Activated T-helper 9 cell treated with anti-CD3 and anti-CD28 coated beads, Interleukin-2, amount 50 U/mL, for 16 hours (primary cell): ENCODE measurements at regions not wholly inside any gene's neighbourhood (a gene's known extent, or its start where the extent isn't known, plus 50 kb on each side); places are given as distances from the start of the nearest gene placed in this dataset.
"Not testable (repeated sequence)": the region's sequence is repeated elsewhere in the genome, so short reads cannot be mapped to it uniquely, and the experiment has no call there.

Experiments
- DNase-seq: peaks from one replicate; pipeline ENCODE4 v3.0.0-alpha.2; 2020; ENCODE audit warnings: low read depth

DNA sequence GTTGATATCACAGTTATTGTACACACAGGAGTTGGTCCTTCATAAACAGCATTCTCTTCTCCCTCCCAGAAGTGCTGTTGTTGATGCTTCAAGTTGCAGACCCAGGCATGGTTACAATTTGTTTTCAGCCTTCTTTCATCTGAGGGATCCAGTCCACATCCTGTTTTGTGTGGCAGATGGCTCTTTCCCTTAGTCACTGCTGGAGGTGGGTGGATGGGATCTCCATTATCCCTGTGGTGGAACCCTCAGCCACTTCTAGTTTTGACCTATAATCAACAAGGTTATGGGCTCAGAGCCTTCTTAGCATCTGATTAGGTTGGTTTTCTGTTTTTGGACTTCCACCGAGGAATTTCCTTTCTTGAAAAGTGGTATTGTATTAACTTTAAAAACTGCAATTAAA, 214.2 kb downstream of the SH2D4B start:
- DNase-seq: no peak

DNA sequence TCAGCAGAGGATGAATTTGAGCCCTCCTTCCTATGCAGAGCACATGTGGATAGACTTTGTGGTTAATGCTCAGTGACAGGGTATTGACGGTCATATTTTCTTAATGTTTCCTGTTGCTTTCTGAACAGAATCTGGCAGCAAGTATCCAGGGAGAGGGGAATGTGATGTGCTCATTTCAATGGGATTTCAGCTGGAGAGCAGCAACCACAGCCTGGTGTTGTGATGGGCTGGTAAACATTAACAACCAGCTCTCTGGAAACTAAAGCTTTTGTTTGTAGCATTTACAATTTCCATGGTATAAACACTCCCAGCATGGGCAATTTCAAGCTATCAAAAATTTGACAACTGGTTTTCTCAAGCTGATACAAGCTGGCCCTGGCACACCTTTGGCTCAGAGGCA, 215.9 kb downstream of the SH2D4B start:
- DNase-seq: no peak

DNA sequence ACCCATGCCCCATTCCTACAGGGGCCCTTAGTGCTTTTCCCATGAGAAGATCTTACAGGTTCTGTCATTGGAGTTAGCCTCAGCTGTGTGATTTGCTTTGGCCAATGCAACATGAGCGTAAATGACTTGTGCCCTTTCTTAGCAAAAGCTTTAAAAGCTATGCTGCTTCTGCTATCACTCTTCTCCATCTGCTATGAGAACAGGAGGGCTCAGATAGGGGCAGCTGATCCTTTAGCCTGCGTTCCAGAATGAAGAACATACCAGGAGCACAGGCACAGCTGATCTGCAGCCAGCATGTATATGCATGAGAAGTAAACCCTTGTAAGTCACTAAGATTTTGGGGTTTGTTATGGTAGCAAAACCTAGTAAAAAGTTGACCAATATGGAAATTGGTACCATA, 218.2 kb downstream of the SH2D4B start:
- DNase-seq: no peak

DNA sequence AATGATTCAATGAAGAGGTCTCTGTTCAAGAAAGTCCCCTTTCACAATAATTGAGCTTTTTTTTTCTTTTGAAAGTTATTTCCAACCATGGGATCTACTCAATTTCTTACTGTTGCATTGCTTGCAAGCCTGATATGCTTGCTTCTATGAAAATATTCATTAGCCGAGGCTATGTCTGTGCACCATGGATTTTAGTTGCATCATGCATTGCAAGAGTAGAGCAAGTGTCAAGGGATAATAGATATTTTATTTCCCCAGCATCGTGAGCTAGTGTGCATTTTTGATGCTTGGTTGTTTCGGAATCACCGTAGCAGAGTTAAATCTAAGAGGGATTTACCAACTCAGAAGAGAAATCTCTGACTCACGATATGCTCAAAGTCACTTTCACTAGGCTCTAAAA, 222.0 kb downstream of the SH2D4B start:
- DNase-seq: no peak

DNA sequence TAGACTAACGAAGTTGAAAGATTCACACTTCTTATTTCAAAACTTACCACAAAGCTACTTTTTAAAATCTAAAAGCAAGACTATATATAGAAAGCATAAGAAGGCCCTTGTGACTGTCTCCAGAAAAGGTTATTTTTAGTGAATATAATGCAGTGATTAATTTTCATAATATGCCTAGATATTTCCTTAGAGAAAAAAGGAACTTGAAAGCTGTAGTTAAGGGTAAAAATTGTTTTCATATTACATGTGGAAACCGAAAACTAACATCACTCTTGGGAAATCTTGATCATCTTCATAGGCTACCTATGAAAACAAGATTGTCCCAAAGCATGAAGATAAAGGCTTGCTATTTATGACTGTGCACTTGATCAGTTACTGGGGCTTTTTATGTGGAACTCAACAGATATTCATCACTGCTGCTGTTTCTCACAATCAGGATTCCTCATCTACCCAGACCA, 223.2 kb downstream of the SH2D4B start:
- DNase-seq: no peak

DNA sequence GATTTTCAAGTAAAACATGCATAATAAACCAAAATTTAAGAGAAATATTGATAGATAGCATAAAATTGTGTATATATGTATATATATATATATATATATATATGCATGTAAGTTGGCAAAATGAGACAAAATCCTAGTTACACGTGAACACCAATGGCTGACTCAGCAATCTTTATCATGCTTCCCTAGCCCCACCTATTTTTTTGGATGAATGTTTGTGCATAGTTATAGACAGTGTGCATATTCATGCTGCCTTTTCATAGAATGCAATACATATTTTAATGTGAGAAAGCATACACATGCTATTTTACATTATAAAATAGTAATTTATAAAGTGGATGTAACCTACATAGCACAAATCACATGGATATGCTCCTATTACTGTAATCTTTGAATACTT, 230.3 kb downstream of the SH2D4B start:
- no peak for DNase-seq

DNA sequence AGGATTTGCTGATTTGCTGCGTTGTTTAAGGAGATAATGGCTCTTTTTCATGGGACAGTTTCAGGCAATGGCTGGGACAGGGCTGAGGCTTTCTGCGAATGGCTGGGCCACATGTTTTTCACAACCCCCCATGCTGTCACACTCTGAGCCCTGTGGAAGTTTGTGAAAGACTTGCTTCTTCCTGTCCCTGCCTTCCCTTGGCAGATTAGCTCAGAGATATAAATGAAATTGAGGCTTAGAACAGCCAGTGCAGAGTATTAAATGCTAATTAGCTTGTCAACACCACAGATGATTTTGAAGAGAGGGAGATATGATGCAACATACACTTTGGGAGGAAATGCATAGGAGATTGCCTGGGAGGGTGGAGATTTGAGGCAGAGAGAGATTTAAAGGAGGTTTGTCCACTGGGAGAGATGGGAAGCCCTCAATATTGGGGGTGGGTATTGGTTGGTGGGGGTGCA, 232.0 kb downstream of the SH2D4B start:
- DNase-seq: no peak

DNA sequence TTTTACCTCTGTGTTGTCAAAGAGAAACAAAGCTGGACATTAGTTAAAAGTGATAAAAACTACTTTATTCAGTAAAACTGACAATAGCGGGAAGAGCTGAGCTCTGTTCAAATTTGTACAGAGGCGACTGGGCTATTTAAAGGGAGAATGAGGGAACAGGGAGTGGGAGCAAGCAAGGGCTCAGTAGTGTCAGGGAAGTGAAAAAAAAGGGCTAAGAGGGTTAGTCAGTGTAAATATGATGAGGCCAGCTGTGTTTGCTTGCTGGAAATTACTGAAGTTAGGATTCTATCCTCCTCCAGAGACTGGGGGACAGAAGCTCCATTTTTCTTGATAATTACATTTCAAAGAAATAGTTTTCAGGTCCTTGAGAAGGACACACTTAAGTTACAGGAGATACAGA, 232.5 kb downstream of the SH2D4B start:
- DNase-seq: no peak

DNA sequence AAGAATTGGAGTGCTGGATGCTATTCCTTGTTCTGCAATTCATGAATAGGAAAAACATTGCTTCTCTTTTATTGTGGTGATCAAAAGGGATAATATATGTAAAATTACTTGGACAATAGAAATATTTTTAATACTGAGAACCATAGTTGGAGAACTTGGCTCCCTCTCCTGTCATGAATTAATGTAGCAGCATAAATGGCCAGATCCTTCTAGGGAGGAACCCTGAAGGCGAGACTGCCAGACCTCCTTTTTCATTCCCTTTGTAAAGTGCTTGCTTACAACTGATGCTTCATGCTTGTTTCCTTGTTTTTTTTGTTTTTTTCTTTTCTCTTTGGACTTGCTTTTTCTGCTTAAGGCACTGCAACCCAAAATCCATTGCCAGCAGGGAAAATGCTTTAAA, 233.6 kb downstream of the SH2D4B start:
- DNase-seq: no peak

DNA sequence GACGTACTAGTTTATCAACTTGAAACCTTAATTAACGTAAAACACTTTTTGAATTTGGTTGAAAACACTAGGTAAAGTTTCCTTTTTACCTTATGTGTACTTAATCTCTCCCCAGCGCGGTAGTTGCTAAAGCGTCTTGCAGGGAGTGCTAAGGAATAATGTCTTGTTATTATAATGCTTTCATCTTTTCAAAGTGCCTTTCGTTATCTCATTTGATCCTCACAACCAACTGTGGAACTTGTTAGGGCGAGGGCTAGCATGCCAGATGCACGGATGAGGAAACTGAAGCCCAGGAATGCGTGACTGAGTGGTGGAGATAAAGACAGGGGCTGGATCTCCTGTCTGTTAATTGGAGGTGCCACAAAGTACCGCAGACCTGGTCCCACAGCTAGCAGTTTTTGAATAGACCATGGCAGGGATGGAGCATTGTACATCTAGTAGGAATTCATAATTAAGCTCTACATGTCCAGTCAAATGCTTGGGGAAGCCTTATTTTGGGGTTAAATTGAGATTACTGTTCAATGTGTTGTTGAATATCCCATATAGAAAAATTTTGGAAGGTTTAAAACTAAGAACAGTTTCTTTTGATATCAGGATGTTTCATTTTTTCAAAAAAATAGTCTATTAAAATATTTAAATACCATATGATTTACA, 234.3 kb downstream of the SH2D4B start:
- no peak for DNase-seq

DNA sequence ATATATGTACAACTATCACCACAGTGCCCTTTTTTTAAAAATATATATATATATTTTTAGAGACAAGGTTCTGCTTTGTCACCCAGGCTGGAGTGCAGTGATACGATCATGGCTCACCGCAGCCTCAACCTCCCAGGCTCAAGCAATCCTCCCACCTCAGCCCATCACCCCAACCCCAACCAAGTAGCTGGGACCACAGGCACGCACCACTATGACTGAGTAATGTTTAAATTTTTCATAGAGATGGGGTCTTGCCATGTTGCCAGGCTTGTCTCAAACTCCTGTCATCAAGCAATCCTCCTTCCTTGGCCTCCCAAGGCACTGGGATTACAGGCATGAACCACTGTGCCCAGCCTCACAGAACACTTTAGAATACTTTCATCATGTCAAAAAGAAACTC, 234.9 kb downstream of the SH2D4B start:
- no peak for DNase-seq

DNA sequence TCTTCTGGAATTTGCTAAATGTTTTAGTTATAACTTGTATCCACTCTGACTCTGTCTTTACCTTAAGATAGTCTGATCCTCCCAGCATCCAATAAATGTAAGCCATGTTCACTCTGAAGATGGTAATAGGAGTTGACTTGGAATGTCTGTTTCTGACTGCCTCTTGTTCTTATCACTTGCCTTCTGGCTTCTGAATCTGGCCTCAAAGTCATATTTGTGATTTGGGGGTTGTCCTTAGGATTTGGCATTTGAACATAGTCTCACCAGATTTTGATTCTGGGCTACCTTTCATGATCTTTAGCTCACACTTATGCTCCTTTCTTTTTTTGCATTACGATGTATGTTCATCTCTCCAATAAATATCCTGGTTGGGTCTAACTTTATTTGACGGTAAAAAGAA, 247.0 kb downstream of the SH2D4B start:
- DNase-seq: no peak

DNA sequence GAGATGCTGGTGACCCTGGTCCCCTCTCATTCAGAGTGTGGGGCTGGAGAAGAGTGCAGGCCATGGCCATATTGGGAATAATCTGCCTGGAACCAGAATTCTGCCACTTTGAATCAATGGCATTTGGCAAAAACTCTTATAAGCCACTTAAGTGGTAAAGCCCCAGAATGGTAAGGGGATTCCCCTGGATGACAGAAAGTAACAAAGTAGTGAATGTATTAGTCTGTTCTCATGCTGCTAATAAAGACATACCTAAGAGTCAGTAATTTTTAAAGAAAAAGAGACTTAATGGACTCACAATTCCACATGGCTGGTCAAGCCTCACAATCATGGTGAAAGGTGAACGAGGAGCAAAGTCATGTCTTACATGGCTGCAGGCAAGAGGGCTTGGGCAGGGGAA, 248.6 kb downstream of the SH2D4B start:
- DNase-seq: no peak

DNA sequence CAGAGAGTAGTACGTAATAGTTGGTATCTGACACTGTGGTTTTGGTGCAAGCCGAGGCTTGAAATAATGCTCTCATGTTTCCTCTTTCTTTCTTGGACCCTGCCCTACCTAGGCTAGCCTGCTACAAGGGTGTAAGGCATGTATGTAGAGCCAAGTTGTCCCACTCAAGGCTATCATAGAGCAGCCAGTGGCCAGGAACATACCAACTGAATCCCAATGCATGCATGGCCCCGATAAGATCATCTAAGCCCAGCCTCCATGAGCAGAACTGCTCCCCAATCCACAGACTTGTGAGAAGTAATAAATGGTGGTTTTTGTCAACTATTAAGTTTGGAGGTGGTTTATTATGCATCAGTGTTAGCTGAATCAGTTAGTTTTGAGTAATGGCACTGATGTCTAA, 250.2 kb downstream of the SH2D4B start:
- no peak for DNase-seq

DNA sequence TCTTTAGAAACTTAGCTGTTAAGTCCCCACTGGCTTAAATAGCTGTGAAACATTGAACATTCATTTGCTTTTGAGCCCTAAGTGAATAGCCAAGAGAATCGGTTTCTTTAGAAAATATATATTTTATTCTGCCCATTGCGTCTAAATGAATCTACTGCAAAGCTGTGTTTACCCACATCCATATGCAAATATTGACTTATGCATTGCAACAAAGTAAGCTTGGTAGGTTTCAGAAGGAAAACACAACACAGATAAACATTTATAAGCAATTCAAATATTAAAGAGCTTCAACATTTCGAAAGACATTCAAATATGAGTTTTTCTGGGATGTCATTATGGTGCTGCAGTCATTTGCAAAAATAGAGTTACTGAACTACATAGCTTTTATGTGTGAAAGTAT, 257.3 kb downstream of the SH2D4B start:
- no peak for DNase-seq

DNA sequence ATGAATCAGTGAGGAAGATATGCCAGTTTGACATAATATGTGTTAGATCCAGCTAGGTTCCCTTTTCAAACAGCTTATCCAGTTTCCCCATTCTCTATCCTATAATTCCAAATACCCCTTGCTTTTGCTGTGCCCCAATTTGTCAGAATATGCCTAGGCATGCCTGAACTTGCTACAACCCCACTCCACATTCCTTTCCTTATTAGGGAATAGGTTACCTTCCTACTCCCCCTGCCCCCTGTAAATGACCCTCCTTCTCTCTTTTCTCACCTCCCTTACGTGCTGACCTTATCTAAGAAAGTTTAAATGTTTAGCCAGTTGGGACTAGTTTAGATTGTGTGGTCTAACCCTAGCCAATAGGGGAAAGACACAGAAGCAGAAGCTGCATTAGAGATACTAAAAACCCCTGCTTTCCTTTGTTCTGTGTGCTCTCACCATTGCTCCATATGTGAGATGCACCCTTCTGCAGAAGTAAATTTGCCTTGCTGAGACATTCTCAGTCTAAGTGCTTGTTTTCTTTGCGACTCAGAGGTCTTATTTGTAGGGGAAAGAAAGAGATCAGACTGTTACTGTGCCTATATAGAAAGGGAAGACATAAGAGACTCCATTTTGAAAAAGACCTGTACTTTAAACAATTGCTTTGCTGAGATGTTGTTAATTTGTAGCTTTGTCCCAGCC, 267.8 kb downstream of the SH2D4B start:
- no peak for DNase-seq

DNA sequence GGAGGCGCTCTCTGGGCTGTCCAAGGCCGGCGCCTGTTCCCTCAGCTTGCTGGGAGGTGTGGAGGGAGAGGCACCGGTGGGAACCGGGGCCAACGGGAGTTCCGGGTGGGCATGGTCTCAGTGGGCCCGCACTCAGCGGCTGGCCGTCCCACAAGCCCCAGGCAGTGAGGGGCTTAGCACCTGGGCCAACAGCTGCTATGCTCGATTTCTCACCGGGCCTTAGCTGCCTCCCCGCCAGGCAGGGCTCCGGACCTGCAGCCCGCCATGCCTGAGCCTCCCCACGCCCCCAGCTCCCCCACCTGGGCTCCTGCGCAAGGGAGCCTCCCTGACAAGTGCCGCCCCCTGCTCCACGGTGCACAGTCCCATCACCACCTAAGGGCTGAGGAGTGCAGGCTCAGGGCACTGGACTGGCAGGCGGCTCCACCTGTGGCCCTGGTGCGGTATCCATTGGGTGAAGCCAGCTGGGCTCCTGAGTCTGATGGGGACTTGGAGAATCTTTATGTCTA, 276.5 kb downstream of the SH2D4B start:
- DNase-seq: no peak

DNA sequence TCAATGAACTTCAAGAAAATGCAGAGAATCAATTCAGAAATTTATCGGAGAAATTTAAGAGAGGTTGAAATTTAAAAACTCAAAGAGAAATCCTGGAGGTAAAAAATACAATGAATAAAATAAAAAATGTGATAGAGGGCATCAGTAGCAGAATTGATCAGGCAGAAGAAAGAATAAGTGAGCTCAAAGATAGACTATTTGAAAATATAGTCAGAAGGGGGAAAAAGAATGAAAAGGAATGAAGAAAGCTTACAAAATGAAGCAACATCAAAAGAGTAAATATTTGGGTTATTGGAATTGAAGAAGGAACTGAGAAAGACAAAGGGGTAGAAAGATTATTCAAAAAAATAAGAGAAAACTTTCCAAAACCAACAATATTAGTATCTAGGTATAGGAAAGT, 291.4 kb downstream of the SH2D4B start:
- DNase-seq: no peak

DNA sequence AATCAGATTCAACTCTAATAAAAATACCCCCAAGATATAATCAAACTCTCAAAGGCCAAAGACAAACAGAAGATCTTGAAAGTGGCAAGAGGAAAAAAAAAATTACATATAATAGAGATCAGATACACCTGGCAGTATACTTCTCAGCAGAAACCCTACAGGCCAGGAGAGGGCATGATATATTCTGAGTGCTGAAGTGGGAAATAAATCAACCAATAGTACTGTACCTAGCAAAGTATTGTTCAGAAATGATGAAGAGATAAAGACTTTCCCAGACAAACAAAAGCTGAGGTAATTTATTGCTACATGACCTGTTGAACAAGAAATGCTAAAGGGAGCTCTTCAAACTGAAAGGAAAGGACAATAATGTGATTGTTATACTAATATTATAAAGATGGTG, 291.9 kb downstream of the SH2D4B start:
- no peak for DNase-seq

DNA sequence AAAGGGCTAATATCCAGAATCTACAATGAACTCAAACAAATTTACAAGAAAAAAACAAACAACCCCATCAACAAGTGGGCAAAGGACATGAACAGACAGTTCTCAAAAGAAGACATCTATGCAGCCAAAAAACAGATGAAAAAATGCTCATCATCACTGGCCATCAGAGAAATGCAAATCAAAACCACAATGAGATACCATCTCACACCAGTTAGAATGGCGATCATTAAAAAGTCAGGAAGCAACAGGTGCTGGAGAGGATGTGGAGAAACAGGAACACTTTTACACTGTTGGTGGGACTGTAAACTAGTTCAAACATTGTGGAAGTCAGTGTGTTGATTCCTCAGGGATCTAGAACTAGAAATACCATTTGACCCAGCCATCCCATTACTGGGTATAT, 295.0 kb downstream of the SH2D4B start:
- not testable (repeated sequence) for DNase-seq

DNA sequence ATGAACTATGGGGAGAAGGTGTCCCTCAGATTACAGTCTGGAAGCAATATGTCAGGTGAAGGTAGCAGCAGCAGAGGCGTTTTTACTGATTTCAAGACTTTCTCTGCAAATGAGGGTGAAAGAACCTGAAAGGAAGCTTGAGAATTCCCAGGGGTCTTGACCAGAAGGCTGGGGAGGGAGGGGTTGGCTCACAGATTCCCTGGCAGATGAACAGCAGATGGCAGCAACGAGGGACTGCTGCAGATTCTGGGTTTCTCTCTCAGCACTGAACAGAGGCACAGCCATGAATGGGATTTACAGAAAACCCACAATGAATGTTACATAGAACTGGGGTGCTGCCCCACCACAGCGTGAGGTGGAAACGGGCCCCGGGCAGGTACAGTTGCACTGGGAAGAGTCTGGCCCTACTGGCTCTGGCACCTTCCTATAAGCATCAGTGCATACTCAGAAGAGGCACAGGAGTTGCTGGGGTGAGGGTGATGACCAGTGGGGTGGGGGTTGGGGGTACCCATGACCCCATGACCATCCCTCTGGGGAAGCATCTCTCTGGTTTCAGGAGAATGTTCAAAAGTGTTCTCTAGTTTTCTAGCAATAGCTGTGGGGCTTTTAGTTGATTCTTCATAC, 317.8 kb downstream of the SH2D4B start:
- DNase-seq: no peak

DNA sequence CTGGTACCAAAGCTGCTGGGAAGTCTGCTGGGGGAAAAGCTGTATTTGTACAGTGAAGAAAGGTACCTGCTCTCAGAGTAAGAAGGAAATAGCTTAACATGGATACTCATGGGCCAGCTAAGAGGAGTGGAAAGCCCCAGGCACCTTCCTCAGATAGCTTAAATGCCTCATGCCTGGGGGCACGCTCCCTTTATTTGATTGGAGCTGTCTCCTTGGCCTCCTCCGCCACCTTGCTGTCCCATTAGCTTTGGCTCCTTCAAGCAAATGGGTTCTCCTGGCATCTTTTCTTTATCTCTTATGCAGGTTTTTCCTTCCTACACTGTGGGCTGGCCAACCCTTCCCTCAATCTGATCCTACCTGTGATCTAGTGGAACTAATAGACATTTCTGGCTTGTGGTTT, 318.5 kb downstream of the SH2D4B start:
- no peak for DNase-seq

DNA sequence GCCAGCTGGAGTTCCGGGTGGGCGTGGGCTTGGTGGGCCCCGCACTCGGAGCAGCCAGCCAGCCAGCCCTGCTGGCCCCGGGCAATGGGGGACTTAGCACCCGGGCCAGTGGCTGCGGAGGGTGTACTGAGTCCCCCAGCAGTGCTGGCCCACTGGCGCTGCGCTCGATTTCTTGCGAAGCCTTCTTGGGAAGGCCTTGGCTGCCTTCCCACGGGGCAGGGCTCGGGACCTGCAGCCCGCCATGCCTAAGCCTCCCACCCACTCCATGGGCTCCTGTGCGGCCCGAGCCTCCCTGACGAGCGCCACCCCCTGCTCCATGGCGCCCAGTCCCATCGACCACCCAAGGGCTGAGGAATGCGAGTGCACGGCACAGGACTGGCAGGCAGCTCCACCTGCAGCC, 321.6 kb downstream of the SH2D4B start:
- not testable (repeated sequence) for DNase-seq
